ENCODE measurements at regions not wholly inside any gene's neighbourhood (a gene's known extent, or its start where the extent isn't known, plus 50 kb on each side); places are given as distances from the start of the nearest gene placed in this dataset.
"Not testable (repeated sequence)": the region's sequence is repeated elsewhere in the genome, so short reads cannot be mapped to it uniquely, and the experiment has no call there.

DNA sequence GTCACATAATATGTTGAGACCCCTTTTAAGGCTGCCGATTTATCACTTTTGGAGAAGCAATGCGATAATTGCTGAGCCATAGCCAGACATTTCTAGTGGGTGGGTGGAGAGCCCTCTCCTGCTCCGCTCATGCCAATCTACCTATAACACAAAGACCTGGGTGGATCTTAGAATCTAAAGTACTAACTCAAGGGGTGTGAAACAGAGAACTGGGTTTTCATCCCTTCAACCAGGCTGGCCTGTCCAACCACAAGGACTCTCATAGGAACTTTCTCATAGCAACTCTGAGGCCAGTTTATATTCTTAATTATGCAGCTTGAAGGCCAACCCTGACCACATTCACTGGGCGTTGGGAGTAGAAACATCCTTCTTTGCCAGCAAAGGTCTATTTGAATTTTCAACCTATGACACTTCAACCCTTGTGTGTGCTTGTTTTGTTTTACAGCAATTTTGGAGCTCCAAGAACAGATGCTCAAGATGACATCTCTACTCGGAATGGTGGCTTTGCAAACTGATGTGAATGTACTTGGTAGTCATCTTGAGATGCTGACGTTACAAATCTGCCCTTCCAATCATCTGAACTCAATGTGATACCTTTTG is 1198.2 kb upstream of the AUTS2 start:
- DNase-seq (ENCODE audit: low read depth), result no peak

DNA sequence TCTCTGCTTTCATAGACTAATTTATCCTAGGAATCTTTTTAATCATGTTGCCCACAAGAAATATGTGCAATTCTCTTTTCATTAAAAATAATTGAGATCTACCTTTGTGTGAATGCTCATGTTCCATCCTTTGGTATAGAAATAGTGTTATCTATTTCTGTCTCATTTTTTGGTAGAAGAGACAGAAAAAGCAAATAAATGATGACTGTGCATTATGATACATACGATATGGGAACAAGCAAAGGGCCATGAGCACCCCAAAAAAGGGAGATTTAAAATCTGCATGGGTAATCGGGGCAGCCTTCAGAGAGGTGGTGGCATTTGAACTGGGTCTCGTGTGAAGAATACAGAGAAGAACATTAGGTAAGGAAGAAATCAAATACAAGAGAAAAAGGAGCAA is 1197.5 kb upstream of the AUTS2 start:
- DNase-seq (ENCODE audit: low read depth), result no peak

- no peak for DNase-seq (ENCODE audit: low read depth)
These were observed 1197.0 kb upstream of the AUTS2 start for GRCh38 chr7:68401313-68401712.

GRCh38 chr7:68406480-68406879 is 1191.8 kb upstream of the AUTS2 start:
- DNase-seq (ENCODE audit: low read depth), result no peak

- DNase-seq (ENCODE audit: low read depth), result no peak
These were observed 1190.8 kb upstream of the AUTS2 start for GRCh38 chr7:68407460-68407859.

- no peak for DNase-seq (ENCODE audit: low read depth)
These were observed 1189.4 kb upstream of the AUTS2 start for GRCh38 chr7:68408873-68409272.

GRCh38 chr7:68409851-68410250 is 1188.4 kb upstream of the AUTS2 start:
- no peak for DNase-seq (ENCODE audit: low read depth)

DNA sequence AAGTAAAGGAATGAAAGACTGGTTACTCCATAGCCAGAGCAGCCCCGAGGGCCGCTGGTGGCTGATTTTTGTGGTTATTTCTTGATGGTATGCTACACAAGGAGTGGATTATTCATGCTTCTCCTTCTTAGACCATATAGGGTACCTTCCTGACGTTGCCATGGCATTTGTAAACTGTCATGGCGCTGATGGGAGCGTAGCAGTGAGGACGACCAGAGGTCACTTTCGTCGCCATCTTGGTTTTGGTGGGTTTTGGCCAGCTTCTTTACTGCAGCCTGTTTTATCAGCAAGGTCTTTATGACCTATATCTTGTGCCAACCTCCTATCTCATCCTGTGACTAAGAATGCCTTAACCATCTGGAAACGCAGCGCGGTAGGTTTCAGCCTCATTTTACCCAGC is 1187.6 kb upstream of the AUTS2 start:
- DNase-seq (ENCODE audit: low read depth), result not testable (repeated sequence)

- DNase-seq (ENCODE audit: low read depth), result no peak
These were observed 1186.5 kb upstream of the AUTS2 start for GRCh38 chr7:68411742-68412141.

DNA sequence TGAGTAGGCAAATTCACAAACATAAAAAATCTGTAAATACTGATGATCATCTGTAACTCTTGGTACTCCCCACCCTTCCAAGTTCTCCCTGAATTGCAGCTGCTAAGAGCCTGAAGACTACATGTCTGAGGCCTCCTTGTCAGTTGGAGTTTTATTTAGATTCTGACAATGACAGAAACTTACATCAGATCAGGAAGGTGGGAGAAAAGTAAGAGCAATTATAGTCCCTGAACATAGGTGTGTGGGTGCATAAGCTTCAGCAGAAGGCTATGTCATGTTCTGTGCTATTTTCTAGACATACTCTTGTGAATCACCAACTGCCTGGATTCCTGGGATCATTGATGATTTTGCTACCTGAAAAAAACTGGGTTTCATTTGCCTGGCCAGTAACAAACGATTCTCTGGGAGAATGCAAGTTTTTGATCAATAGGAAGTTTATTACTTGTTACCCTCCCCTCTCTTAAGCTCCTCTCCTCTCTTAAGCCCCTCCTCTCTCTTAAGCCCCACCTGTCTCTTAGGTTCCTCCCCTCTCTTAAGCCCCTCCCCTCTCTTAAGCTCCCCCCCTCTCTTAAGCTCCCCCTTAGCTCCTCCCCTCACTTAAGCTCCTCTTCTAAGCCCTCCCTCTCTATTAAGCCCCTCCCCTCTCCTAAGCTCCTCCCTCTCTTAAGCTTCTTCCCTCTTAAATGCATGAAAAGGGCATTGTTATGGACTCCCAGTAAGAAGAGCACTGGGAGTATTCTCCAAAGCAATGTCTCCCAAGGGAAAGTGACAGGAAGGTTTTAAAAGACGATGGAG is 1183.4 kb upstream of the AUTS2 start:
- no peak for DNase-seq (ENCODE audit: low read depth)

GRCh38 chr7:68417002-68417401 is 1181.3 kb upstream of the AUTS2 start:
- no peak for DNase-seq (ENCODE audit: low read depth)

DNA sequence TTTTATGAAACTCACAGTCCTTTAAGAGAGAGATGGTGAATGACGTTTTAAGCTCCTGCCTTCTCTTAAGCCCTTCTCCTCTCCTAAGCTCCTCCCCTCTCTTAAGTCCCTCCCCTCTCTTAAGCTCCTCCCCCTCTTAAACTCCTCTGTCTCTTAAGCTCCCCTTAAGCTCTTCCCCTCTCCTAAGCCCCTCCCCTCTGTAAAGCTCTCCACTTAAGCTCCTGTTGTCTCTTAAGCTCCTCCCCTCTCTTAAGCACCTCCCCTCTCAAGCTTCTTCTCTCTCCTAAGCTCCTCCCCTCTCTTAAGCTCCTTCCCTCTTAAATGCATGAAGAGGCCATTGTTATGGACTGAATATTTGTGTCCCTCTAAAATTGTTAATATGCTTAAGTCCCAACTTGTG is 1180.6 kb upstream of the AUTS2 start:
- DNase-seq (ENCODE audit: low read depth), result no peak

DNA sequence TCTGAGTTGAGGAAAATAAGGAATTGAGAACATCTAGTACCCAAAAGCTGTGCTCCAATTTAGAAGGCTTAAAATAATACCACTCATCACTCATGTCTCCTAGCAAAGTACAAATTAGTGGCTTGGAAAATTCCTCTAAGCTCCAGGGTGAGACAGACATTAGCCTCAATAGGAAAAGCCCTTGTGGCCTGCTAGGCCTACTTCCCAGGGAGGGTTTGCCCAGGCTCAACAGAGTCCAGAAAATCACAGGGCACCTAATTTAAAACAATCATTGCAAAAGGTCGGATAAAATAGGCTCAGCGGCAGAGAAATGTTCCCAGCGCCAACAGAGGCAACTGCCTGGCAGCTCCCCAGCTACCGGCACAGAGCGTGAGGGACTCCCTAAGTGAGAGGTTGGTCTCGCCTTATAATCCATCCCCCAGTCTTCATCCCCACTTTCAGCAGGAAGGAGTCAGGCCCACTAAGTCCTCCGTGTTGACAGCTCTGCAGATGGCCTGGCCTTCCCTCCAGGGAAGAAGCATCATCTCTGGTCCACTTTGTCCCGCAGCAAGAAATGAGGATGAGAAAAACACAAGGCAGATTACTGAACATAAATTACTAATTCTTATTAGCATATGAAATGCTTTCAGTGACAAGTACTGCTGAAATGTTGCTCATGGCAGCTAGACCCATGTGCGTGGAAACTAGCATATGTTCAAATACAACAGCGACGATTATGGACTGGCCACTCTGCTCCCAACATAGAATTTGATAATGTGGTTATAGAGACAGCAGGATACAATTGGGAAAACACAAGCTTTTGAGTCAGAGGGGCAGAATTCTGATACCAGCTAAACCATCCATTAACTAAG is 1177.7 kb upstream of the AUTS2 start:
- no peak for DNase-seq (ENCODE audit: low read depth)

DNA sequence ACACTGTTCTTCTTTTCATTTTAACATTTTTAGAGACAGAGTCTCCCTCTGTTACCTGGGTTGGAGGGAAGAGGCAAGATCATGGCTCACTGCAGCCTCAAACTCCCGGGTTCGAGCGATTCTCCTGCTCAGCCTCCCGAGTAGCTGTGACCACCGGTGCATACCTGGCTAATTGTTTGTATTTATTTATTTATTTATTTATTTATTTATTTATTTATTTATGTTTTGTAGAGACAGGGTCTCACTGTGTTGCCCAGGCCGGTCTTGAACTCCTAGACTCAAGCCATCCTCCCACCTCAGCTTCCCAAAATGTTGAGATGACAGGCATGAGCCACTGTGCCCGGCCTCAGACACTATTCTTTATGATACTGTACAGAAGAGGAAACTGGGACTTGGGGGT is 1176.6 kb upstream of the AUTS2 start:
- DNase-seq (ENCODE audit: low read depth), result no peak

GRCh38 chr7:68422281-68422680 is 1176.0 kb upstream of the AUTS2 start:
- no peak for DNase-seq (ENCODE audit: low read depth)

DNA sequence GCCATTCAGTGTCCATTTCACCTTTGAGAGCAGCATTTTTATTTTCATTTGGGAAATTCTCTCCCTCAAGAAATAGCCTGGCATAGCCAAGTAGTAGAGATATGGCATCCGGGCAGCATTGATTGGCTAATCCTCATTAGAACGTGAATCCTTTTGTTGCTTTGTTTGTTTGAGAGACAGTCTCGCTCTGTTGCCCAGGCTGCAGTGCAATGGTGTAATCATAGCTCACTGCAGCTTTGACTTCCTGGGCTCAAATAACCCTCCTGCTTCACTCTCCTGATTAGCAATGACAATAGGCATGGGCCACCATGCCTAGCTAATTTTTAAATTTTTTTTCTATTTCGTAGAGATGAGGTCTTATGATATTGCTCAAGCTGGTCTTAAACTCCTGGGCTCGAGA is 1174.9 kb upstream of the AUTS2 start:
- DNase-seq (ENCODE audit: low read depth), result no peak

DNA sequence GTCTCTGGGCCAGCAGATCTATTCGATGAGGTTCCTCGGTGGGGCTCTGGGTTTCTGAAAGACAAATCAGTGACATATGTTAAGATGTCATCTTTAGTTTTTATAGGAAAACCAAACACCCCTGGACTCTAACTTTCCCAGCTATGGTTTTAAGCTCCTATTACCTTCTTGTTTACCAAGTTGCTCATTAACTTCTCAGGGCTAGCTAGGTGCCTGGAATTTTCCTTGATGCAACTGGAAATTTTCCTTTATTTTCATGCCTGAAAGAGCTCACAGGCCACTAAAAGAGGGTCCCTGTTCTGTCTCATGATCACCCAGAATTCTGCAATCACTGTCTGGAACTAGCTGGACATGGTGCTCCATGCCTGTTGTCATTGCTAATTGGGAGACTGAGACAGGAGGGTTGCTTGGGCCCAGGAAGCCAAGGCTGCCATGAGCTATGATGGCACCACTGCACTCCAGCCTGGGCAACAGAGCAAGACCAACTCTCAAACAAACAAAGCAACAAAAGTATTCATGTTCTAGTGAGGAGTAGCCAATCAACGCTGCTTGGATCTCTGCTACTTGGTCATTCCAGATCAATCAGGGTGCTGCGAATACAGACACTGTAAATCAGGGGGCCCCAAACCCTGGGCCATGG is 1173.5 kb upstream of the AUTS2 start:
- no peak for DNase-seq (ENCODE audit: low read depth)

DNA sequence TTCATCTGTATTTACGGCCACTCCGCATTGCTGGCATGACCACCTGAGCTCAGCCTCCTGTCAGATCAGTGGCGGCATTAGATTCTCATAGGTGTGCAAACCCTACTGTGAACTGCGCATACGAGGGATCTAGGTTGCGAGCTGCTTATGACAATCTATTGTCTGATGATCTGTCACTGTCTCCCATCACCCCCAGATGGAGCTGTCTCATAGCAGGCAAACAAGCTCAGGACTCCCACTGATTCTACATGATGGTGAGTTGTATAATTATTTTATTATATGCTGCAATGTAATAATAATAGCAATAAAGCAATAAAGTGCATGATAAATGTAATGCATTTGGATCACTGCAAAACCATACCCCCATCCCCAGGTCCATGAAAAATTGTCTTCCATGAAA is 1172.9 kb upstream of the AUTS2 start:
- DNase-seq (ENCODE audit: low read depth), result no peak

- no peak for DNase-seq (ENCODE audit: low read depth)
These were observed 1168.7 kb upstream of the AUTS2 start for GRCh38 chr7:68429411-68430117.

DNA sequence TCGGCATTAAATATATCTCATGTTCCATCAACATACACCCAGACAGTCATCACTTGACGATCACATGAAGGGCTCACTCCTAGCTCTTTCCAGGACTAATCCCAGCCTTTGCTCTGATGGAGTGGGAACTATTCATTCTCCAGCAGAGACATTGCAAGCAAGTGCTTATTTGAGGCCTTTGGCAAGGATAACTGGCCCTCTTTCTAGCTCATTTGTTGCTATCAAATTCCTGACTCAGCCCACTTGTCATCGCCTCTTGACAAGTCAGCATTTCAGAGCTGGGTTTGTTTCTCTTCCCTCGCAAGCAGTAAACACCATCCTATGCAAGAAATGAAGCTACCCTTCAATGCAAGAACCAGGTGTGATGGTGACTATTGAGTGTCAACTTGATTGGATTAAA is 1165.7 kb upstream of the AUTS2 start:
- no peak for DNase-seq (ENCODE audit: low read depth)

- no peak for DNase-seq (ENCODE audit: low read depth)
These were observed 1164.7 kb upstream of the AUTS2 start for GRCh38 chr7:68433462-68434070.
